ENCODE measurements at regions not wholly inside any gene's neighbourhood (a gene's known extent, or its start where the extent isn't known, plus 50 kb on each side); places are given as distances from the start of the nearest gene placed in this dataset.

- TF ChIP-seq, protein P1, sequence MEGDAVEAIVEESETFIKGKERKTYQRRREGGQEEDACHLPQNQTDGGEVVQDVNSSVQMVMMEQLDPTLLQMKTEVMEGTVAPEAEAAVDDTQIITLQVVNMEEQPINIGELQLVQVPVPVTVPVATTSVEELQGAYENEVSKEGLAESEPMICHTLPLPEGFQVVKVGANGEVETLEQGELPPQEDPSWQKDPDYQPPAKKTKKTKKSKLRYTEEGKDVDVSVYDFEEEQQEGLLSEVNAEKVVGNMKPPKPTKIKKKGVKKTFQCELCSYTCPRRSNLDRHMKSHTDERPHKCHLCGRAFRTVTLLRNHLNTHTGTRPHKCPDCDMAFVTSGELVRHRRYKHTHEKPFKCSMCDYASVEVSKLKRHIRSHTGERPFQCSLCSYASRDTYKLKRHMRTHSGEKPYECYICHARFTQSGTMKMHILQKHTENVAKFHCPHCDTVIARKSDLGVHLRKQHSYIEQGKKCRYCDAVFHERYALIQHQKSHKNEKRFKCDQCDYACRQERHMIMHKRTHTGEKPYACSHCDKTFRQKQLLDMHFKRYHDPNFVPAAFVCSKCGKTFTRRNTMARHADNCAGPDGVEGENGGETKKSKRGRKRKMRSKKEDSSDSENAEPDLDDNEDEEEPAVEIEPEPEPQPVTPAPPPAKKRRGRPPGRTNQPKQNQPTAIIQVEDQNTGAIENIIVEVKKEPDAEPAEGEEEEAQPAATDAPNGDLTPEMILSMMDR (IDR thresholded peaks at IDR 0.05) = no peak
- TF ChIP-seq POLR2AphosphoS5 (IDR thresholded peaks at IDR 0.05) (no peak), POLR2A (IDR thresholded peaks at IDR 0.05) (no peak), EP300 (IDR thresholded peaks at IDR 0.05; ENCODE audit: low read depth) (no peak)
These were observed 476.5 kb upstream of the TBX3 start for GRCh38 chr12:115160271-115161128.
